ENCODE measurements at regions not wholly inside any gene's neighbourhood (a gene's known extent, or its start where the extent isn't known, plus 50 kb on each side); places are given as distances from the start of the nearest gene placed in this dataset.

DNA sequence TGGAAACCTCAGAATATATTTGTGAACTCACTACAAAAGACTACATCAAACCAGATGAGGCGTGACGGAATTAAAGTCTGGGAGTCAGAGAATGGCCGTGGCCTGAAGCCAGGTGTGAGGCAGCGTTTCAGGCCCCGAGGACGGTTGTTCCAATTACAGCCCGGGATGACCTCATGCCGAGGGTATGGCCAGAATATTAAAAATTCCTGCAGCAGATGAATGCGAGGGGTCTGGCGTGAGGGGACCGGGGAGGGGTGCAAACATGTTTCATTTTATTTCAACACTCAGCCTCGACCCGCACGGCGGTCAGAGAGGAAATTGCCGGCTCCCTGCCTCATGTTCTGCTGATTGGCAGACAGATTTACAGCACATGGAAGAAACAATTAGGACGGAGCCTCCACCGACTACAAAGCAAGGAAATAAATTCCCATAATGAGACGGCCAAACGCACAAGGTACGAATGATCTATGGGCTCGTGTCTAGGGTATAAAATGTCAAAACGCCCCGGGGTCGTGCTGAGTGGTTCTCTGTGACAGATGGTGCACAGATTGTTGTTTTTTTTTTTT lies 289.7 kb downstream of the SHOX start:
- Mint-ChIP-seq H3K4me3 (ENCODE audit: low read depth, unreplicated experiment) (no peak overlapping the region), H3K27me3 (ENCODE audit: unreplicated experiment) (no peaks in the 10 kb centered on the region), H3K4me1 (ENCODE audit: low read depth, unreplicated experiment) (no peaks in the 10 kb centered on the region), H3K36me3 (ENCODE audit: insufficient read depth, unreplicated experiment) (no peaks in the 10 kb centered on the region), H3K9me3 (ENCODE audit: low read depth, unreplicated experiment) (no peaks in the 10 kb centered on the region), H3K27ac (ENCODE audit: unreplicated experiment) (no peak overlapping the region)
- intact Hi-C loops (cut with micrococcal nuclease; ENCODE audit: unreplicated experiment), result no loop called here
- DNase-seq, result no peak
- TF ChIP-seq, protein P1, sequence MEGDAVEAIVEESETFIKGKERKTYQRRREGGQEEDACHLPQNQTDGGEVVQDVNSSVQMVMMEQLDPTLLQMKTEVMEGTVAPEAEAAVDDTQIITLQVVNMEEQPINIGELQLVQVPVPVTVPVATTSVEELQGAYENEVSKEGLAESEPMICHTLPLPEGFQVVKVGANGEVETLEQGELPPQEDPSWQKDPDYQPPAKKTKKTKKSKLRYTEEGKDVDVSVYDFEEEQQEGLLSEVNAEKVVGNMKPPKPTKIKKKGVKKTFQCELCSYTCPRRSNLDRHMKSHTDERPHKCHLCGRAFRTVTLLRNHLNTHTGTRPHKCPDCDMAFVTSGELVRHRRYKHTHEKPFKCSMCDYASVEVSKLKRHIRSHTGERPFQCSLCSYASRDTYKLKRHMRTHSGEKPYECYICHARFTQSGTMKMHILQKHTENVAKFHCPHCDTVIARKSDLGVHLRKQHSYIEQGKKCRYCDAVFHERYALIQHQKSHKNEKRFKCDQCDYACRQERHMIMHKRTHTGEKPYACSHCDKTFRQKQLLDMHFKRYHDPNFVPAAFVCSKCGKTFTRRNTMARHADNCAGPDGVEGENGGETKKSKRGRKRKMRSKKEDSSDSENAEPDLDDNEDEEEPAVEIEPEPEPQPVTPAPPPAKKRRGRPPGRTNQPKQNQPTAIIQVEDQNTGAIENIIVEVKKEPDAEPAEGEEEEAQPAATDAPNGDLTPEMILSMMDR (IDR thresholded peaks at IDR 0.05; ENCODE audit: unreplicated experiment), result no peak
- no TSS peak for BruUV-seq (replicated peaks)
- CTCF ChIA-PET, result no interaction called here

DNA sequence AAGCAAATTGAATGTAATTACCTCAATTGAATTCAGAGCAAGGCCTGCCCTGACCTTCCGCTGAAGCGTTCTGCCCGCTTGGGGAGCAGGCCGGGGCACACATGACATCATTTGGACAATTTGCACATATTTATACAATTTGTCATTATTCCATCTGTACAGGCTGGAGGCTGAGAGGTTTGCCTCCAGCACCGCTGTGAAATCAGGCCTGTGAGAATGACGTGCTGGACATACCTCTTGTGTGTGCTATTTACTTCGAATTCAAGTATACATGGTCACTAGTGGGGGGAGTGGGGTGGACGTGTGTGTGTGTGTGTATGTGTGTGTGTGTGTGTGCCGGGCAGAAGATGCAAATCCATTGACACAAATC lies 285.6 kb downstream of the SHOX start:
- H3K4me3 Mint-ChIP-seq (ENCODE audit: low read depth, unreplicated experiment), result no peak overlapping the region
- no peak for DNase-seq
- CTCF ChIA-PET, result no interaction called here
- no TSS peak for BruUV-seq (replicated peaks)
- TF ChIP-seq, protein P1 (IDR thresholded peaks at IDR 0.05; ENCODE audit: unreplicated experiment), result no peak
- no peaks in the 10 kb centered on the region for H3K27me3 Mint-ChIP-seq (ENCODE audit: unreplicated experiment)
- intact Hi-C loops (cut with micrococcal nuclease; ENCODE audit: unreplicated experiment), result no loop called here
- H3K36me3 Mint-ChIP-seq (ENCODE audit: insufficient read depth, unreplicated experiment), result no peaks in the 10 kb centered on the region
- H3K27ac Mint-ChIP-seq (ENCODE audit: unreplicated experiment), result no peak overlapping the region
- peaks cover 2% of the 10 kb centered on the region for H3K9me3 Mint-ChIP-seq (ENCODE audit: low read depth, unreplicated experiment)
- no peaks in the 10 kb centered on the region for H3K4me1 Mint-ChIP-seq (ENCODE audit: low read depth, unreplicated experiment)

DNA sequence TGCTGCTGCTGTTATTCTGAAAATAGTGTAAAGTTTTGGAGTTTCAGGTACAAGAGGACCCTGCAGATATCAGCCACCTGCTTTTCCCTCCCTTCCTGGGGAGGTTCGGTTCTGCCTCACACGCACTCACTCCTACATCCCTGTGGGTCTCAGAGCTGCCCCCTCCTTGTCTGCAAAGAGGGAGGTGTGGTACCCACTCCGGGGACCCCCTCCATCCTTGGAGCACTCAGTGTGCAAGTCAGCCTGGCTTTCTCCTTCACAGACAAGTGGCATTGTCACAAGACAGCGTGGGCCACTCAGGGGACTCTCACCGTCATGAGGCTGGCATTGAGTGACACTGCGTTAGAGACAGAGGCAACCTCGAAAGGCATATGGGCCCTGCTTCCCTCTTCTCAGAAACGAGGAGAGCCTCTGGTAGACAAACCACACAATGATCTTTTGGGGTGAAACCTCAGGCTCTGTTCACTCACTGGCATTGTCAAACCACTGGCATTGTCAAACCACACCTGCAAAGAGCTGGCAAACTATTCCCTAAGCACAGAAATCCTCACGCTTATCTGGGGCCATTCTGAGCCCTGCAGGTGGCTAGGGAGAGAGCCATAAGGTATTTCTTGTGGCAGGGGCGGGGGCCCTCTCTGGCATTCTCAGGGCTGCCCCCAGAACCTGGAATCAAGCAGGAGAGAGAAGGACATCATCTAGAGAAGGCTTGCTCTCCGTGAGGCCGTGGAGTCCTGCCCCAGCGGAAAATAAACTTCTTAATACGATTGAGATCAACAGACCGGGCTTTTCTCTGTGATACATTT lies 285.0 kb downstream of the SHOX start:
- no peak for DNase-seq
- CTCF ChIA-PET, result no interaction called here
- intact Hi-C loops (cut with micrococcal nuclease; ENCODE audit: unreplicated experiment), result no loop called here
- no TSS peak for BruUV-seq (replicated peaks)
- Mint-ChIP-seq H3K9me3 (ENCODE audit: low read depth, unreplicated experiment) (peaks cover 2% of the 10 kb centered on the region), H3K36me3 (ENCODE audit: insufficient read depth, unreplicated experiment) (no peaks in the 10 kb centered on the region), H3K4me3 (ENCODE audit: low read depth, unreplicated experiment) (no peak overlapping the region), H3K27ac (ENCODE audit: unreplicated experiment) (no peak overlapping the region), H3K27me3 (ENCODE audit: unreplicated experiment) (no peaks in the 10 kb centered on the region), H3K4me1 (ENCODE audit: low read depth, unreplicated experiment) (no peaks in the 10 kb centered on the region)
- TF ChIP-seq, protein P1 (IDR thresholded peaks at IDR 0.05; ENCODE audit: unreplicated experiment), result no peak

DNA sequence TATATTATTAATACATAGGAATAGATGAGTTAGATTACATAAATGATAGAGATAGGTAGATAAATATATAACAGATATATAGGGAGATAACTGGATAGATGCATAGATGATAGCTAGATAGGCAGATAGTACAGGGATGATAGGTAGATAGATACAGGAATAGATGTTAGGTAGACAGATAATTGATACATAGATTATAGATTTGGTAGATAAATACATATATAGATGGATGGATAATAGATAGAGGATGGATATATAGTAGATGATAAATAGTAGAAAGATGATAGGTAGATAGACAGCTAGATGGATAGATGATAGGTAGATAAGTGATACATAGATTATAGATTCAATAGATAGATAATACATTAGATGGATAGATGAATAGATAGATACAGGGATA lies 283.6 kb downstream of the SHOX start:
- no TSS peak for BruUV-seq (replicated peaks)
- Mint-ChIP-seq H3K36me3 (ENCODE audit: insufficient read depth, unreplicated experiment) (no peaks in the 10 kb centered on the region), H3K9me3 (ENCODE audit: low read depth, unreplicated experiment) (peaks cover 4% of the 10 kb centered on the region), H3K4me3 (ENCODE audit: low read depth, unreplicated experiment) (no peak overlapping the region), H3K27me3 (ENCODE audit: unreplicated experiment) (no peaks in the 10 kb centered on the region), H3K4me1 (ENCODE audit: low read depth, unreplicated experiment) (no peaks in the 10 kb centered on the region), H3K27ac (ENCODE audit: unreplicated experiment) (no peak overlapping the region)
- TF ChIP-seq, protein P1 (IDR thresholded peaks at IDR 0.05; ENCODE audit: unreplicated experiment), result no peak
- intact Hi-C loops (cut with micrococcal nuclease; ENCODE audit: unreplicated experiment), result no loop called here
- CTCF ChIA-PET, result no interaction called here
- DNase-seq, result no peak
